H1 (cell line): ENCODE measurements at regions not wholly inside any gene's neighbourhood (a gene's known extent, or its start where the extent isn't known, plus 50 kb on each side); places are given as distances from the start of the nearest gene placed in this dataset.

Experiments
- CTCF ChIA-PET: fragments of 300-600 bp; sonication (Branson Sonifier 250); formaldehyde crosslinking; loops from one replicate; lab custom pipeline; 2021; ENCODE audit not compliant: partially characterized antibody; lab: Charles Lee
- POLR2A ChIA-PET: fragments of 300-600 bp; sonication (Branson Sonifier 250); formaldehyde crosslinking; loops from one replicate; lab custom pipeline; 2021; ENCODE audit warnings: inconsistent platforms; ENCODE audit not compliant: partially characterized antibody; lab: Charles Lee
- DNase-seq, 2 experiments: peaks; one replicate each; pipeline versions ENCODE4 v3.0.0 to v3.0.0-alpha.2; 2010 to 2022; ENCODE audit warnings: low spot score in 2 of 2, low read depth in 1 of 2, mixed read lengths in 1 of 2
- FAIRE-seq: peaks from 2 replicates; lab custom pipeline; 2011; peaks lifted over from hg19 to GRCh38; lab: Jason Lieb, UNC
- H2AFZ ChIP-seq: 2 replicates; pipeline ENCODE4 v1.8.1; 2012; ENCODE audit warnings: low read length, inconsistent platforms
- H2AK5ac ChIP-seq: 2 replicates; pipeline ENCODE4 v1.6.1; 2013; ENCODE audit warnings: low read depth, low read length
- H2BK120ac ChIP-seq: replicated peaks from 2 replicates; pipeline ENCODE3; 2013; ENCODE audit warnings: low read depth, low read length, inconsistent platforms
- H2BK12ac ChIP-seq: 2 replicates; pipeline ENCODE4 v1.6.1; 2013; ENCODE audit warnings: low read depth, low read length
- H2BK15ac ChIP-seq: 2 replicates; pipeline ENCODE4 v1.6.1; 2013; ENCODE audit warnings: low read length
- H2BK20ac ChIP-seq: 2 replicates; pipeline ENCODE4 v1.6.1; 2013; ENCODE audit warnings: low read length
- H2BK5ac ChIP-seq: 2 replicates; pipeline ENCODE4 v1.6.1; 2013; ENCODE audit warnings: low read depth, low read length
- H3K14ac ChIP-seq: 2 replicates; pipeline ENCODE4 v1.6.1; 2013; ENCODE audit warnings: inconsistent platforms; ENCODE audit not compliant: insufficient read length
- H3K18ac ChIP-seq: 2 replicates; pipeline ENCODE4 v1.6.1; 2013; ENCODE audit warnings: low read length; ENCODE audit errors: extremely low read depth
- H3K23ac ChIP-seq: 2 replicates; pipeline ENCODE4 v1.6.1; 2013; ENCODE audit warnings: inconsistent platforms; ENCODE audit not compliant: insufficient read length
- H3K23me2 ChIP-seq: 2 replicates; pipeline ENCODE4 v1.6.1; 2013; ENCODE audit warnings: low read depth, low read length
- H3K27ac ChIP-seq: 2 replicates; pipeline ENCODE4 v1.6.1; 2011; ENCODE audit warnings: low read depth, low read length, inconsistent platforms
- H3K27me3 ChIP-seq, 4 experiments: replicated peaks in 1 of 4; 1 replicate in 1 of 4; 2 replicates in 3 of 4; pipeline versions ENCODE4 v1.6.1 to v1.8.1; 2011 to 2013; ENCODE audit warnings: low read length in 3 of 4, mild to moderate bottlenecking in 3 of 4, inconsistent platforms in 2 of 4, mixed read lengths in 2 of 4, moderate library complexity in 1 of 4; ENCODE audit not compliant: control insufficient read depth in 3 of 4, insufficient read depth in 3 of 4; ENCODE audit errors: extremely low read depth in 1 of 4
- H3K36me3 ChIP-seq, 4 experiments: 2 replicates each; pipeline versions ENCODE4 v1.6.1 to v1.8.1; 2011 to 2013; ENCODE audit warnings: mild to moderate bottlenecking in 4 of 4, low read length in 3 of 4, moderate library complexity in 2 of 4, control low read depth in 1 of 4, inconsistent platforms in 1 of 4; ENCODE audit not compliant: insufficient read depth in 4 of 4, control insufficient read depth in 2 of 4
- H3K4ac ChIP-seq: replicated peaks from 2 replicates; pipeline ENCODE3; 2013; ENCODE audit warnings: low read length, low read depth, mixed read lengths, inconsistent platforms; ENCODE audit not compliant: insufficient read length
- H3K4me1 ChIP-seq, 4 experiments: replicated peaks in 1 of 4; 1 replicate in 1 of 4; 2 replicates in 3 of 4; pipeline versions ENCODE4 v1.6.1 to v1.8.1; 2011 to 2013; ENCODE audit warnings: low read length in 3 of 4, inconsistent platforms in 2 of 4, mixed read lengths in 1 of 4; ENCODE audit not compliant: insufficient read depth in 4 of 4, control insufficient read depth in 3 of 4
- H3K4me2 ChIP-seq, 2 experiments: 2 replicates each; pipeline versions ENCODE4 v1.6.1 to v1.8.1; 2011 to 2013; ENCODE audit warnings: low read depth in 2 of 2, low read length in 2 of 2, control low read depth in 1 of 2, inconsistent platforms in 1 of 2, mild to moderate bottlenecking in 1 of 2; ENCODE audit not compliant: insufficient read depth in 1 of 2
- H3K4me3 ChIP-seq, 4 experiments: fragments of 200-600, 300-600 bp in 1 of 4; sonication (generic), shearing (Covaris generic), sonication (Bioruptor Twin) in 1 of 4; 2 replicates each; pipeline versions ENCODE4 v1.5.1 to v1.8.1; 2011 to 2016; ENCODE audit warnings: low read length in 4 of 4, low read depth in 3 of 4, control low read depth in 2 of 4, inconsistent platforms in 2 of 4, mild to moderate bottlenecking in 2 of 4, mixed read lengths in 1 of 4, moderate library complexity in 1 of 4; ENCODE audit not compliant: insufficient read depth in 2 of 4; ENCODE audit errors: extremely low read depth in 1 of 4
- H3K56ac ChIP-seq: replicated peaks from 2 replicates; pipeline ENCODE3; 2013; ENCODE audit warnings: low read depth, mild to moderate bottlenecking, mixed read lengths, low read length, inconsistent platforms; ENCODE audit not compliant: insufficient read length
- H3K79me1 ChIP-seq: 2 replicates; pipeline ENCODE4 v1.6.1; 2013; ENCODE audit warnings: low read depth, low read length, control low read depth
- H3K79me2 ChIP-seq, 2 experiments: 2 replicates each; pipeline versions ENCODE4 v1.6.1 to v1.8.1; 2012 to 2013; ENCODE audit warnings: low read length in 2 of 2, mild to moderate bottlenecking in 2 of 2, inconsistent platforms in 1 of 2; ENCODE audit not compliant: insufficient read depth in 2 of 2, control insufficient read depth in 1 of 2
- H3K9ac ChIP-seq, 4 experiments: replicated peaks in 1 of 4; 1 replicate in 1 of 4; 2 replicates in 3 of 4; pipeline versions ENCODE4 v1.6.1 to v1.8.1; 2011 to 2013; ENCODE audit warnings: low read depth in 3 of 4, low read length in 3 of 4, control low read depth in 2 of 4, mild to moderate bottlenecking in 2 of 4, moderate library complexity in 2 of 4, inconsistent platforms in 1 of 4; ENCODE audit errors: extremely low read depth in 1 of 4
- H3K9me3 ChIP-seq, 2 experiments: 2 replicates each; pipeline versions ENCODE4 v1.6.1 to v1.8.1; 2012 to 2013; ENCODE audit warnings: mild to moderate bottlenecking in 2 of 2, moderate library complexity in 2 of 2, control low read depth in 1 of 2, inconsistent platforms in 1 of 2, low read depth in 1 of 2, low read length in 1 of 2, mixed read lengths in 1 of 2; ENCODE audit not compliant: insufficient read depth in 2 of 2
- H4K20me1 ChIP-seq, 2 experiments: replicated peaks in 1 of 2; 2 replicates each; pipeline versions ENCODE3 to v1.8.1; 2011 to 2013; ENCODE audit warnings: inconsistent platforms in 2 of 2, low read length in 2 of 2, mild to moderate bottlenecking in 1 of 2; ENCODE audit not compliant: insufficient read depth in 2 of 2, control insufficient read depth in 1 of 2
- H4K5ac ChIP-seq: 2 replicates; pipeline ENCODE4 v1.6.1; 2013; ENCODE audit warnings: low read length, low read depth, mixed read lengths, inconsistent platforms; ENCODE audit not compliant: insufficient read length
- H4K8ac ChIP-seq: 2 replicates; pipeline ENCODE4 v1.8.0; 2013; ENCODE audit warnings: mild to moderate bottlenecking, moderate library complexity, low read length, inconsistent platforms; ENCODE audit not compliant: insufficient read depth; ENCODE audit errors: extremely low read depth
- H4K91ac ChIP-seq: replicated peaks from 2 replicates; pipeline ENCODE3; 2013; ENCODE audit warnings: low read length, mixed read lengths, inconsistent platforms; ENCODE audit not compliant: insufficient read length
- CHD1 ChIP-seq: IDR thresholded peaks from 2 replicates; pipeline ENCODE4 v1.6.1; 2012; ENCODE audit warnings: low read depth, low read length, improper control_type of control experiment
- CTBP2 ChIP-seq: IDR thresholded peaks from 2 replicates; pipeline ENCODE4 v1.7.0; 2011; ENCODE audit warnings: borderline replicate concordance, mild to moderate bottlenecking, moderate library complexity, mixed read lengths, low read length; ENCODE audit not compliant: insufficient read depth, insufficient read length
- EP300 ChIP-seq, 2 experiments: IDR thresholded peaks; 1 replicate in 1 of 2; 2 replicates in 1 of 2; pipeline ENCODE4 v1.6.1; 2011 to 2012; ENCODE audit warnings: low read depth in 2 of 2, low read length in 2 of 2, mild to moderate bottlenecking in 2 of 2, borderline replicate concordance in 1 of 2, inconsistent platforms in 1 of 2, moderate library complexity in 1 of 2
- GTF2F1 ChIP-seq: IDR thresholded peaks from 2 replicates; pipeline ENCODE4 v1.6.1; 2012; ENCODE audit warnings: low read depth, low read length, improper control_type of control experiment, borderline replicate concordance
- HDAC2 ChIP-seq, 2 experiments: fragments of 300-600 bp in 1 of 2; sonication (generic) in 1 of 2; IDR thresholded peaks; 2 replicates each; pipeline ENCODE4 v1.6.1; 2011 to 2012; ENCODE audit warnings: low read depth in 2 of 2, low read length in 2 of 2, mild to moderate bottlenecking in 2 of 2, moderate library complexity in 2 of 2, borderline replicate concordance in 1 of 2, inconsistent platforms in 1 of 2
- POLR2A ChIP-seq, 2 experiments: IDR thresholded peaks; 1 replicate in 1 of 2; 2 replicates in 1 of 2; pipeline ENCODE4 v1.6.1; 2011; ENCODE audit warnings: low read depth in 2 of 2, low read length in 2 of 2, mild to moderate bottlenecking in 2 of 2; ENCODE audit errors: control extremely low read depth in 1 of 2
- RAD21 ChIP-seq, 2 experiments: IDR thresholded peaks in 1 of 2; conservative IDR thresholded peaks in 1 of 2; 2 replicates each; pipeline ENCODE4 v1.6.1; 2011; ENCODE audit warnings: low read depth in 2 of 2, low read length in 2 of 2, improper control_type of control experiment in 1 of 2, inconsistent platforms in 1 of 2, mild to moderate bottlenecking in 1 of 2, moderate library complexity in 1 of 2
- RNF2 ChIP-seq: fragments of 200-900, 300-1000 bp; sonication (generic); IDR thresholded peaks from 2 replicates; pipeline ENCODE4 v1.7.1; 2016; ENCODE audit warnings: borderline replicate concordance, low read depth, mild to moderate bottlenecking, antibody characterized with exemption, low read length; ENCODE audit not compliant: poor library complexity, severe bottlenecking; ENCODE audit errors: missing control alignments
- SIRT6 ChIP-seq: IDR thresholded peaks from one replicate; pipeline ENCODE4 v1.7.1; 2012; ENCODE audit warnings: low read length, inconsistent platforms
- SIX5 ChIP-seq: IDR thresholded peaks from 2 replicates; pipeline ENCODE4 v1.6.1; 2011; ENCODE audit warnings: mild to moderate bottlenecking, low read depth, low read length
- SUZ12 ChIP-seq: fragments of 200-600 bp; sonication (generic); IDR thresholded peaks from 2 replicates; pipeline ENCODE4 v1.6.1; 2012; ENCODE audit warnings: mild to moderate bottlenecking, inconsistent platforms, low read length, moderate library complexity, mixed read lengths
- TAF7 ChIP-seq: optimal IDR thresholded peaks from 2 replicates; pipeline ENCODE3; 2011; ENCODE audit warnings: low read depth, mild to moderate bottlenecking, inconsistent platforms, low read length, moderate library complexity, borderline replicate concordance
- WGBS, 2 experiments: shearing (Covaris generic) in 1 of 2; methylation state at CpG; one replicate each; pipeline versions ENCODE4 v1.1.6 to v1.1.7; 2013 to 2015; ENCODE audit warnings: low lambda C conversion rate in 2 of 2, mixed read lengths in 2 of 2, inconsistent platforms in 1 of 2, low coverage in 1 of 2, missing lambda C conversion rate in 1 of 2; ENCODE audit not compliant: insufficient replicate concordance in 2 of 2, insufficient coverage in 1 of 2, insufficient read length in 1 of 2; ENCODE audit errors: extremely low coverage in 1 of 2, missing lambda C conversion rate in 1 of 2; 5-methylcytosine and 5-hydroxymethylcytosine counted together
- TF ChIP-seq, protein P1 (sequence below): IDR thresholded peaks from 2 replicates; pipeline ENCODE4 v1.6.1; 2012; ENCODE audit warnings: inconsistent platforms

DNA sequence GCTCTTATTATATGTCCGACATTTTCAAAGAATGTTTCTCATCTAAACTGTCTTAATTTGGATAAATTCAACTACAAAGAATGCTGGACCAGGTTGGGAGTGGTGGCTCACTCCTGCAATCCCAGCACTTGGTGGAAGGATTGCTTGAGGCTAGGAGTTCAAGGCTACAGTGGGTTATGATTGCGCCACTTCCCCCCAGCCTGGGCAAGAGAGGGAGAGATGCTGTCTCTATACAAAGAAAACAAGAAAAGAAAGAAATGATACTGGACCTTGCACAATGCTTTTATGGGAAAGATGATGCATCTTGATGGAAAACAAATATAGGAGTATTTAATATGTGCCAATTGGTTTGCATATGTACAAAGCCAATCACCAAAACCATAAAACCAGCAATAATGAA is 296.7 kb downstream of the LPIN1 start:
- FAIRE-seq = no peak
- POLR2A ChIA-PET = no interaction called here
- no peak for TF ChIP-seq TAF7
- TF ChIP-seq POLR2A (IDR thresholded peaks at IDR 0.05; ENCODE audit: control extremely low read depth in 1 of 2, low read depth in 2 of 2, low read length in 2 of 2) = no peak
- TF ChIP-seq CHD1 = no peak
- TF ChIP-seq CTBP2 = no peak
- TF ChIP-seq SIRT6 = no peak
- no peak for TF ChIP-seq HDAC2 (IDR thresholded peaks at IDR 0.05; ENCODE audit: borderline replicate concordance in 1 of 2, low read depth in 2 of 2, low read length in 2 of 2)
- no peak for TF ChIP-seq EP300 (IDR thresholded peaks at IDR 0.05; ENCODE audit: borderline replicate concordance in 1 of 2, low read depth in 2 of 2, low read length in 2 of 2)
- no peak for TF ChIP-seq SIX5
- no peak for TF ChIP-seq RNF2
- TF ChIP-seq, protein P1, sequence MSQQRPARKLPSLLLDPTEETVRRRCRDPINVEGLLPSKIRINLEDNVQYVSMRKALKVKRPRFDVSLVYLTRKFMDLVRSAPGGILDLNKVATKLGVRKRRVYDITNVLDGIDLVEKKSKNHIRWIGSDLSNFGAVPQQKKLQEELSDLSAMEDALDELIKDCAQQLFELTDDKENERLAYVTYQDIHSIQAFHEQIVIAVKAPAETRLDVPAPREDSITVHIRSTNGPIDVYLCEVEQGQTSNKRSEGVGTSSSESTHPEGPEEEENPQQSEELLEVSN = no peak
- no peak for TF ChIP-seq SUZ12
- no peak for TF ChIP-seq GTF2F1
- TF ChIP-seq RAD21 (IDR thresholded peaks at IDR 0.05 in 1 of 2, conservative IDR thresholded peaks at IDR 0.05 in 1 of 2; ENCODE audit: low read depth in 2 of 2, low read length in 2 of 2) = no peak

More for the DNA sequence above, 296.7 kb downstream of the LPIN1 start:
- CTCF ChIA-PET = interaction anchor here (0.9 to 1.6 kb wide), 7 partner anchors 9 to 258 kb away, joined by 3 to 5 read pairs (median 3); no protein-coding TSS in a partner anchor
- H3K4ac ChIP-seq = no peak overlapping the region
- H3K27me3 ChIP-seq = no peaks in the 10 kb centered on the region
- H3K36me3 ChIP-seq = no peaks in the 10 kb centered on the region
- H4K91ac ChIP-seq = no peak overlapping the region
- no peak overlapping the region for H3K18ac ChIP-seq
- no peak overlapping the region for H2AFZ ChIP-seq
- H3K4me2 ChIP-seq = no peak overlapping the region
- H3K14ac ChIP-seq = no peak overlapping the region
- no peak overlapping the region for H2BK120ac ChIP-seq
- H3K23ac ChIP-seq = no peak overlapping the region
- H3K4me3 ChIP-seq = no peak overlapping the region
- no peak for DNase-seq
- H3K27ac ChIP-seq = no peak overlapping the region
- H3K9ac ChIP-seq = no peak overlapping the region
- H2BK5ac ChIP-seq = no peak overlapping the region
- no peak overlapping the region for H4K8ac ChIP-seq
- H2BK12ac ChIP-seq = no peak overlapping the region
- H4K20me1 ChIP-seq = no peaks in the 10 kb centered on the region
- 0 out of 2 replicates have a peak, but pooled peaks cover 3% of the 10 kb centered on the region for H3K23me2 ChIP-seq
- no peak overlapping the region for H4K5ac ChIP-seq
- no peak overlapping the region for H3K56ac ChIP-seq
- H3K4me1 ChIP-seq = no peaks in the 10 kb centered on the region
- H2BK15ac ChIP-seq = no peak overlapping the region
- H3K79me2 ChIP-seq = no peaks in the 10 kb centered on the region
- H2AK5ac ChIP-seq = no peak overlapping the region
- no peak overlapping the region for H2BK20ac ChIP-seq
- 73% methylated on average over 2 of the region's 2 CpGs; no CpG with 5 or more reads in 1 of the 2 experiments for WGBS, 2 experiments
- no peaks in the 10 kb centered on the region; a peak in 1 of 4 replicates for H3K9me3 ChIP-seq
- H3K79me1 ChIP-seq = no peaks in the 10 kb centered on the region
